Gastrocnemius medialis (tissue), 4 donors: ENCODE measurements at regions not wholly inside any gene's neighbourhood (a gene's known extent, or its start where the extent isn't known, plus 50 kb on each side); places are given as distances from the start of the nearest gene placed in this dataset.

Experiments used
- CTCF ChIP-seq, 5 experiments: fragments of 450-650 bp in 3 of 5; fragments of 200-600 bp in 2 of 5; sonication (generic) in 2 of 5; IDR thresholded peaks in 4 of 5; conservative IDR thresholded peaks in 1 of 5; 1 replicate in 4 of 5; 2 replicates in 1 of 5; pipeline ENCODE4 v1.5.1; 2016 to 2019; ENCODE audit warnings: antibody characterized with exemption in 5 of 5, mild to moderate bottlenecking in 3 of 5, moderate library complexity in 3 of 5
- POLR2A ChIP-seq, 2 donors: fragments of 450-650 bp; IDR thresholded peaks; one replicate each; pipeline ENCODE4 v1.6.1; 2017; ENCODE audit warnings: antibody characterized with exemption in 2 of 2, mild to moderate bottlenecking in 2 of 2, moderate library complexity in 2 of 2

GRCh38 chr7:84629640-84630318 is 435.2 kb upstream of the SEMA3A start:
- TF ChIP-seq CTCF (IDR thresholded peaks at IDR 0.05 in 4 of 5, conservative IDR thresholded peaks at IDR 0.05 in 1 of 5) (no peak), POLR2A (IDR thresholded peaks at IDR 0.05) (no peak)
